ENCODE measurements at regions not wholly inside any gene's neighbourhood (a gene's known extent, or its start where the extent isn't known, plus 50 kb on each side); places are given as distances from the start of the nearest gene placed in this dataset.
A peak's percentile ranks its signal among the peaks of the same experiment; 100 is the strongest.

- Histone ChIP-seq H3K27me3 (no peaks in the 10 kb centered on the region), H3K4me1 (no peaks in the 10 kb centered on the region), H3K36me3 (no peaks in the 10 kb centered on the region), H3K4me2 (no peak overlapping the region), H4K20me1 (no peaks in the 10 kb centered on the region), H3K9me3 (replicated peaks in 1 of 11) (no peaks in the 10 kb centered on the region), H3K4me3 (no peak overlapping the region), H3K27ac (no peak overlapping the region), H3K9ac (no peak overlapping the region)
- no peak for TF ChIP-seq Cebpa-rat (IDR thresholded peaks at IDR 0.05)
These were observed 328.9 kb downstream of the SEC23A start for GRCh38 chr14:38774162-38774561.

GRCh38 chr14:38770251-38770650 lies 332.8 kb downstream of the SEC23A start:
- H3K9ac ChIP-seq, result no peak overlapping the region
- no peaks in the 10 kb centered on the region for H3K4me1 ChIP-seq
- H3K36me3 ChIP-seq, result no peaks in the 10 kb centered on the region
- H3K4me2 ChIP-seq, result no peak overlapping the region
- H3K27ac ChIP-seq, result no peak overlapping the region
- no peak overlapping the region for H3K4me3 ChIP-seq
- no peaks in the 10 kb centered on the region for H4K20me1 ChIP-seq
- H3K9me3 ChIP-seq (replicated peaks in 1 of 11), result no peaks in the 10 kb centered on the region; a peak in 1 of 22 replicates
- H3K27me3 ChIP-seq, result no peaks in the 10 kb centered on the region
- TF ChIP-seq Cebpa-rat (IDR thresholded peaks at IDR 0.05), result no peak

GRCh38 chr14:38762845-38763244 lies 340.2 kb downstream of the SEC23A start:
- Histone ChIP-seq H3K4me3 (no peak overlapping the region), H3K27ac (no peak overlapping the region), H3K9me3 (replicated peaks in 1 of 11) (peaks cover 0 to 9% (median 3%) of the 10 kb centered on the region in 11 experiments; a peak in 2 of 22 replicates), H3K9ac (no peak overlapping the region), H3K36me3 (no peaks in the 10 kb centered on the region), H3K4me2 (no peak overlapping the region), H3K27me3 (no peaks in the 10 kb centered on the region), H3K4me1 (peaks cover 0 to 8% (median 1%) of the 10 kb centered on the region in 10 experiments; a peak in 3 of 20 replicates), H4K20me1 (no peaks in the 10 kb centered on the region)
- TF ChIP-seq Cebpa-rat (IDR thresholded peaks at IDR 0.05), result no peak

GRCh38 chr14:38762426-38762825 lies 340.6 kb downstream of the SEC23A start:
- H3K4me1 ChIP-seq, result peaks cover 0 to 8% (median 1%) of the 10 kb centered on the region in 10 experiments; a peak in 3 of 20 replicates
- H3K27ac ChIP-seq, result no peak overlapping the region
- H3K36me3 ChIP-seq, result no peaks in the 10 kb centered on the region
- no peak overlapping the region for H3K4me3 ChIP-seq
- no peaks in the 10 kb centered on the region for H3K27me3 ChIP-seq
- no peaks in the 10 kb centered on the region for H4K20me1 ChIP-seq
- peaks cover 0 to 9% (median 3%) of the 10 kb centered on the region in 11 experiments; a peak in 2 of 22 replicates for H3K9me3 ChIP-seq (replicated peaks in 1 of 11)
- no peak overlapping the region for H3K9ac ChIP-seq
- TF ChIP-seq Cebpa-rat (IDR thresholded peaks at IDR 0.05), result no peak
- H3K4me2 ChIP-seq, result no peak overlapping the region

- Histone ChIP-seq H3K4me1 (peaks cover 0 to 8% (median 1%) of the 10 kb centered on the region in 10 experiments; a peak in 3 of 20 replicates), H3K4me2 (no peak overlapping the region), H3K9me3 (replicated peaks in 1 of 11) (peaks cover 0 to 9% (median 3%) of the 10 kb centered on the region in 11 experiments; a peak in 1 of 22 replicates), H4K20me1 (no peaks in the 10 kb centered on the region), H3K27ac (no peak overlapping the region), H3K27me3 (no peaks in the 10 kb centered on the region), H3K9ac (no peak overlapping the region), H3K36me3 (no peaks in the 10 kb centered on the region), H3K4me3 (no peak overlapping the region)
- no peak for TF ChIP-seq Cebpa-rat (IDR thresholded peaks at IDR 0.05)
These were observed 342.0 kb downstream of the SEC23A start for GRCh38 chr14:38761033-38761432.

- peaks cover 0 to 8% (median 1%) of the 10 kb centered on the region in 10 experiments; a peak in 3 of 20 replicates for H3K4me1 ChIP-seq
- no peak overlapping the region for H3K27ac ChIP-seq
- H3K4me3 ChIP-seq, result no peak overlapping the region
- H3K36me3 ChIP-seq, result no peaks in the 10 kb centered on the region
- no peak overlapping the region for H3K9ac ChIP-seq
- H3K27me3 ChIP-seq, result no peaks in the 10 kb centered on the region
- H3K9me3 ChIP-seq (replicated peaks in 1 of 11), result 0 out of 22 replicates have a peak, but pooled peaks cover 0 to under 1% (median 0%) of the 10 kb centered on the region in 11 experiments
- H3K4me2 ChIP-seq, result peak overlapping the region in 4 of 11 experiments; percentile 1 to 21 (median 9); a peak in 1 of 22 replicates
- H4K20me1 ChIP-seq, result no peaks in the 10 kb centered on the region
- no peak for TF ChIP-seq Cebpa-rat (IDR thresholded peaks at IDR 0.05)
These were observed 344.4 kb downstream of the SEC23A start for GRCh38 chr14:38758661-38759060.

GRCh38 chr14:38755036-38755435 lies 348.0 kb downstream of the SEC23A start:
- Histone ChIP-seq H3K4me1 (peaks cover 0 to 8% (median 0%) of the 10 kb centered on the region in 10 experiments; a peak in 1 of 20 replicates), H4K20me1 (no peaks in the 10 kb centered on the region), H3K27ac (no peak overlapping the region), H3K9me3 (replicated peaks in 1 of 11) (no peaks in the 10 kb centered on the region), H3K27me3 (no peaks in the 10 kb centered on the region), H3K9ac (no peak overlapping the region), H3K4me2 (no peak overlapping the region), H3K36me3 (no peaks in the 10 kb centered on the region), H3K4me3 (no peak overlapping the region)
- no peak for TF ChIP-seq Cebpa-rat (IDR thresholded peaks at IDR 0.05)

GRCh38 chr14:38752750-38753149 lies 350.3 kb downstream of the SEC23A start:
- Histone ChIP-seq H3K27me3 (no peaks in the 10 kb centered on the region), H3K4me1 (no peaks in the 10 kb centered on the region), H4K20me1 (no peaks in the 10 kb centered on the region), H3K9me3 (replicated peaks in 1 of 11) (no peaks in the 10 kb centered on the region), H3K4me3 (no peak overlapping the region), H3K36me3 (no peaks in the 10 kb centered on the region), H3K9ac (no peak overlapping the region), H3K27ac (no peak overlapping the region), H3K4me2 (no peak overlapping the region)
- no peak for TF ChIP-seq Cebpa-rat (IDR thresholded peaks at IDR 0.05)

GRCh38 chr14:38752341-38752740 lies 350.7 kb downstream of the SEC23A start:
- H3K4me3 ChIP-seq, result no peak overlapping the region
- H3K36me3 ChIP-seq, result no peaks in the 10 kb centered on the region
- no peaks in the 10 kb centered on the region for H3K27me3 ChIP-seq
- H4K20me1 ChIP-seq, result no peaks in the 10 kb centered on the region
- H3K9ac ChIP-seq, result no peak overlapping the region
- H3K9me3 ChIP-seq (replicated peaks in 1 of 11), result no peaks in the 10 kb centered on the region
- no peak overlapping the region for H3K4me2 ChIP-seq
- no peak for TF ChIP-seq Cebpa-rat (IDR thresholded peaks at IDR 0.05)
- H3K27ac ChIP-seq, result no peak overlapping the region
- H3K4me1 ChIP-seq, result no peaks in the 10 kb centered on the region

GRCh38 chr14:38751459-38751858 lies 351.6 kb downstream of the SEC23A start:
- H3K36me3 ChIP-seq, result no peaks in the 10 kb centered on the region
- H3K4me3 ChIP-seq, result no peak overlapping the region
- H3K27me3 ChIP-seq, result no peaks in the 10 kb centered on the region
- no peaks in the 10 kb centered on the region for H3K4me1 ChIP-seq
- H4K20me1 ChIP-seq, result no peaks in the 10 kb centered on the region
- H3K9ac ChIP-seq, result no peak overlapping the region
- H3K27ac ChIP-seq, result no peak overlapping the region
- H3K9me3 ChIP-seq (replicated peaks in 1 of 11), result no peaks in the 10 kb centered on the region
- TF ChIP-seq Cebpa-rat (IDR thresholded peaks at IDR 0.05), result no peak
- no peak overlapping the region for H3K4me2 ChIP-seq
